ENCODE measurements at regions not wholly inside any gene's neighbourhood (a gene's known extent, or its start where the extent isn't known, plus 50 kb on each side); places are given as distances from the start of the nearest gene placed in this dataset.

GRCh38 chr9:16154521-16155078 lies 601.8 kb downstream of the CCDC171 start:
- peak; percentile 44 for DNase-seq

- no peak for DNase-seq
Measured at GRCh38 chr9:16155878-16156277, 603.0 kb downstream of the CCDC171 start.

GRCh38 chr9:16157216-16157615 lies 604.4 kb downstream of the CCDC171 start:
- no peak for DNase-seq

GRCh38 chr9:16157651-16158050 lies 604.8 kb downstream of the CCDC171 start:
- no peak for DNase-seq

- DNase-seq = no peak
Measured at GRCh38 chr9:16158093-16158492, 605.2 kb downstream of the CCDC171 start.

GRCh38 chr9:16161483-16161882 lies 608.6 kb downstream of the CCDC171 start:
- DNase-seq = no peak

GRCh38 chr9:16170119-16170518 lies 617.3 kb downstream of the CCDC171 start:
- DNase-seq = no peak

GRCh38 chr9:16171911-16172310 lies 619.1 kb downstream of the CCDC171 start:
- peak; percentile 45 for DNase-seq

- DNase-seq = no peak
Measured at GRCh38 chr9:16172796-16173195, 620.0 kb downstream of the CCDC171 start.

GRCh38 chr9:16174915-16175314 lies 622.1 kb downstream of the CCDC171 start:
- no peak for DNase-seq

- no peak for DNase-seq
Measured at GRCh38 chr9:16175461-16175860, 622.6 kb downstream of the CCDC171 start.

GRCh38 chr9:16178294-16178693 lies 625.5 kb downstream of the CCDC171 start:
- no peak for DNase-seq

GRCh38 chr9:16179566-16179965 lies 626.7 kb downstream of the CCDC171 start:
- no peak for DNase-seq

GRCh38 chr9:16180091-16180490 lies 627.2 kb downstream of the CCDC171 start:
- no peak for DNase-seq

- no peak for DNase-seq
Measured at GRCh38 chr9:16180546-16180945, 627.7 kb downstream of the CCDC171 start.

- DNase-seq = no peak
Measured at GRCh38 chr9:16181539-16181938, 628.7 kb downstream of the CCDC171 start.

- no peak for DNase-seq
Measured at GRCh38 chr9:16182784-16183183, 629.9 kb downstream of the CCDC171 start.

- no peak for DNase-seq
Measured at GRCh38 chr9:16184964-16185646, 632.3 kb downstream of the CCDC171 start.

- no peak for DNase-seq
Measured at GRCh38 chr9:16191191-16191590, 638.3 kb downstream of the CCDC171 start.

- peak; percentile 56 for DNase-seq
Measured at GRCh38 chr9:16191691-16192402, 639.0 kb downstream of the CCDC171 start.

GRCh38 chr9:16192403-16193017 lies 639.7 kb downstream of the CCDC171 start:
- DNase-seq = no peak

GRCh38 chr9:16193066-16193465 lies 640.2 kb downstream of the CCDC171 start:
- no peak for DNase-seq

- DNase-seq = no peak
Measured at GRCh38 chr9:16196206-16196605, 643.4 kb downstream of the CCDC171 start.

Measured in renal pelvis (tissue), 1 donor.